IMR-90 (cell line): ENCODE measurements at regions not wholly inside any gene's neighbourhood (a gene's known extent, or its start where the extent isn't known, plus 50 kb on each side); places are given as distances from the start of the nearest gene placed in this dataset.

Experiments used
- ATAC-seq: fragments of 200-7000 bp; cut with Tn5 transposase; 2 replicates; pipeline ENCODE4 v1.9.1; 2020; ENCODE audit warnings: low read depth, mild to moderate bottlenecking, moderate library complexity
- BruUV-seq: library from RNA; stranded (reverse); fragments of 400-500 nt; replicated peaks from 2 replicates; lab custom pipeline; 2021; lab: Mats Ljungman, UMichigan
- CTCF ChIA-PET: fragments of 300-600 bp; formaldehyde crosslinking; extraction: SDS; loops from one replicate; lab custom pipeline; 2021; ENCODE audit warnings: antibody characterized with exemption; lab: Yijun Ruan, JAX
- POLR2A ChIA-PET: fragments of 300-600 bp; sonication (Branson Sonifier 250); formaldehyde crosslinking; loops from one replicate; lab custom pipeline; 2022; ENCODE audit warnings: antibody characterized with exemption; ENCODE audit not compliant: unreplicated experiment; lab: Charles Lee
- DNase-seq: peaks from one replicate; pipeline ENCODE4 v3.0.0; 2013
- H2AFZ ChIP-seq: replicated peaks from 2 replicates; pipeline ENCODE3; 2013; ENCODE audit warnings: low read length, mild to moderate bottlenecking; ENCODE audit not compliant: poor library complexity
- H2AK5ac ChIP-seq: 2 replicates; pipeline ENCODE4 v1.6.1; 2013; ENCODE audit warnings: low read depth, low read length, inconsistent platforms
- H2AK9ac ChIP-seq: replicated peaks from 2 replicates; pipeline ENCODE3; 2013; ENCODE audit warnings: mild to moderate bottlenecking, low read depth, low read length, moderate library complexity; ENCODE audit not compliant: poor library complexity
- H2BK120ac ChIP-seq: 2 replicates; pipeline ENCODE4 v1.6.1; 2013; ENCODE audit warnings: low read depth, low read length, inconsistent platforms
- H2BK15ac ChIP-seq: 3 replicates; pipeline ENCODE4 v1.6.1; 2013; ENCODE audit warnings: low read depth, low read length, inconsistent platforms
- H2BK20ac ChIP-seq: 2 replicates; pipeline ENCODE4 v1.6.1; 2013; ENCODE audit warnings: low read depth, mild to moderate bottlenecking, inconsistent platforms, low read length, moderate library complexity
- H2BK5ac ChIP-seq: 2 replicates; pipeline ENCODE4 v1.6.1; 2013; ENCODE audit warnings: mild to moderate bottlenecking, low read depth, low read length, inconsistent platforms; ENCODE audit not compliant: poor library complexity, severe bottlenecking
- H3K14ac ChIP-seq: replicated peaks from 2 replicates; pipeline ENCODE4 v1.6.1; 2013; ENCODE audit warnings: low read depth, low read length, inconsistent platforms
- H3K18ac ChIP-seq: 2 replicates; pipeline ENCODE4 v1.6.1; 2013; ENCODE audit warnings: low read depth, low read length, control low read depth
- H3K23ac ChIP-seq: 2 replicates; pipeline ENCODE4 v1.6.1; 2013; ENCODE audit warnings: low read depth, low read length, inconsistent platforms
- H3K27ac ChIP-seq: 2 replicates; pipeline ENCODE4 v1.5.1; 2013; ENCODE audit warnings: mild to moderate bottlenecking, control low read depth, low read length; ENCODE audit not compliant: insufficient read depth
- H3K27me3 ChIP-seq: 2 replicates; pipeline ENCODE4 v1.6.1; 2013; ENCODE audit warnings: low read length; ENCODE audit not compliant: control insufficient read depth, insufficient read depth
- H3K36me3 ChIP-seq: 2 replicates; pipeline ENCODE4 v1.6.1; 2013; ENCODE audit warnings: low read length, mixed read lengths; ENCODE audit not compliant: control insufficient read depth, insufficient read depth
- H3K4ac ChIP-seq: 2 replicates; pipeline ENCODE4 v1.6.1; 2013; ENCODE audit warnings: low read depth, low read length, inconsistent platforms
- H3K4me1 ChIP-seq: 2 replicates; pipeline ENCODE4 v1.6.1; 2013; ENCODE audit warnings: low read length, mixed read lengths; ENCODE audit not compliant: control insufficient read depth, insufficient read depth
- H3K4me2 ChIP-seq: 2 replicates; pipeline ENCODE4 v1.6.1; 2013; ENCODE audit warnings: low read depth, mild to moderate bottlenecking, control low read depth, low read length, moderate library complexity
- H3K4me3 ChIP-seq: 2 replicates; pipeline ENCODE4 v1.5.1; 2013; ENCODE audit warnings: low read depth, mild to moderate bottlenecking, control low read depth, low read length, moderate library complexity; ENCODE audit not compliant: insufficient read depth
- H3K56ac ChIP-seq: 2 replicates; pipeline ENCODE4 v1.6.1; 2013; ENCODE audit warnings: low read length, inconsistent platforms; ENCODE audit not compliant: insufficient read depth; ENCODE audit errors: extremely low read depth
- H3K79me1 ChIP-seq, 2 experiments: 2 replicates each; pipeline ENCODE4 v1.6.1; 2013; ENCODE audit warnings: low read length in 2 of 2, inconsistent platforms in 1 of 2, low read depth in 1 of 2
- H3K9ac ChIP-seq: 2 replicates; pipeline ENCODE4 v1.6.1; 2013; ENCODE audit warnings: low read depth, low read length, control low read depth
- H3K9me1 ChIP-seq: 2 replicates; pipeline ENCODE4 v1.6.1; 2013; ENCODE audit warnings: low read length, inconsistent platforms; ENCODE audit not compliant: insufficient read depth
- H3K9me3 ChIP-seq: 2 replicates; pipeline ENCODE4 v1.6.1; 2013; ENCODE audit warnings: low read length; ENCODE audit not compliant: control insufficient read depth, insufficient read depth
- H4K20me1 ChIP-seq: 2 replicates; pipeline ENCODE4 v1.6.1; 2013; ENCODE audit warnings: low read length, inconsistent platforms; ENCODE audit not compliant: insufficient read depth
- H4K5ac ChIP-seq: 2 replicates; pipeline ENCODE4 v1.6.1; 2013; ENCODE audit warnings: mild to moderate bottlenecking, low read depth, low read length, control low read depth
- H4K8ac ChIP-seq, 2 experiments: 2 replicates each; pipeline ENCODE4 v1.6.1; 2013; ENCODE audit warnings: low read depth in 2 of 2, low read length in 2 of 2, control low read depth in 1 of 2, inconsistent platforms in 1 of 2
- H4K91ac ChIP-seq: 2 replicates; pipeline ENCODE4 v1.6.1; 2013; ENCODE audit warnings: low read depth, low read length, inconsistent platforms; ENCODE audit not compliant: insufficient read depth
- MXI1 ChIP-seq: IDR thresholded peaks from 2 replicates; pipeline ENCODE4 v1.6.1; 2012; ENCODE audit warnings: low read depth, mild to moderate bottlenecking, low read length, moderate library complexity, borderline replicate concordance
- WGBS, 2 experiments: methylation state at CpG; one replicate each; pipeline versions ENCODE4 v1.1.5 to v1.1.7; 2013; ENCODE audit warnings: missing lambda C conversion rate in 2 of 2; ENCODE audit not compliant: insufficient read length in 1 of 2; ENCODE audit errors: extremely low coverage in 2 of 2; 5-methylcytosine and 5-hydroxymethylcytosine counted together
- dilution Hi-C: fragments of 300-500 bp; cut with HindIII; formaldehyde crosslinking; loops from one replicate; pipeline ENCODE4 v1.14.3; 2018; ENCODE audit warnings: low sequenced_read_pairs; ENCODE audit not compliant: unreplicated experiment
- in situ Hi-C: fragments of 300-500 bp; cut with MboI; formaldehyde crosslinking; loops from 3 replicates; pipeline ENCODE4 v1.14.3; 2019; ENCODE audit warnings: low sequenced_read_pairs, inconsistent platforms, mixed read lengths
- intact Hi-C: fragments of 100-400 bp; cut with micrococcal nuclease; formaldehyde crosslinking; loops from 2 replicates; pipeline ENCODE4 v1.10.0; 2022
- TF ChIP-seq, protein P1 (sequence below): fragments of 150-350 bp; IDR thresholded peaks from 2 replicates; pipeline ENCODE4 v1.6.1; 2016; ENCODE audit warnings: low read depth, mild to moderate bottlenecking, low read length, moderate library complexity, borderline replicate concordance

- no peak for TF ChIP-seq MXI1
- TF ChIP-seq, protein P1, sequence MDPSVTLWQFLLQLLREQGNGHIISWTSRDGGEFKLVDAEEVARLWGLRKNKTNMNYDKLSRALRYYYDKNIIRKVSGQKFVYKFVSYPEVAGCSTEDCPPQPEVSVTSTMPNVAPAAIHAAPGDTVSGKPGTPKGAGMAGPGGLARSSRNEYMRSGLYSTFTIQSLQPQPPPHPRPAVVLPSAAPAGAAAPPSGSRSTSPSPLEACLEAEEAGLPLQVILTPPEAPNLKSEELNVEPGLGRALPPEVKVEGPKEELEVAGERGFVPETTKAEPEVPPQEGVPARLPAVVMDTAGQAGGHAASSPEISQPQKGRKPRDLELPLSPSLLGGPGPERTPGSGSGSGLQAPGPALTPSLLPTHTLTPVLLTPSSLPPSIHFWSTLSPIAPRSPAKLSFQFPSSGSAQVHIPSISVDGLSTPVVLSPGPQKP, result no peak
- Histone ChIP-seq H3K4ac (no peak overlapping the region), H3K56ac (no peak overlapping the region), H4K91ac (no peak overlapping the region), H2AK5ac (no peak overlapping the region), H2BK15ac (no peak overlapping the region), H3K18ac (no peak overlapping the region), H3K9me1 (no peaks in the 10 kb centered on the region), H3K79me1 (no peaks in the 10 kb centered on the region), H4K8ac (no peak overlapping the region), H3K14ac (0 out of 2 replicates have a peak overlapping the region, but pooled peaks have one; percentile 61), H3K23ac (no peak overlapping the region), H3K4me3 (no peak overlapping the region), H3K27me3 (no peaks in the 10 kb centered on the region), H2AK9ac (no peak overlapping the region), H2BK5ac (no peak overlapping the region), H3K27ac (no peak overlapping the region), H4K5ac (no peak overlapping the region), H3K36me3 (no peaks in the 10 kb centered on the region), H2AFZ (no peak overlapping the region), H2BK20ac (no peak overlapping the region), H3K9me3 (no peaks in the 10 kb centered on the region), H2BK120ac (no peak overlapping the region), H3K4me1 (no peaks in the 10 kb centered on the region), H3K4me2 (no peak overlapping the region), H4K20me1 (no peaks in the 10 kb centered on the region), H3K9ac (no peak overlapping the region)
- dilution Hi-C loops (no loop called here), in situ Hi-C loops (no loop called here), intact Hi-C loops (no loop called here)
- WGBS, 2 experiments, result no CpG with 5 or more reads among the region's 1 CpG
- no peak for DNase-seq
- no TSS peak for BruUV-seq
- CTCF ChIA-PET, result no interaction called here
- no peak for ATAC-seq
- POLR2A ChIA-PET, result no interaction called here
Observed at GRCh38 chr11:105490333-105490732, 119.5 kb upstream of the GRIA4 start.
